H7 (cell line): ENCODE measurements at regions not wholly inside any gene's neighbourhood (a gene's known extent, or its start where the extent isn't known, plus 50 kb on each side); places are given as distances from the start of the nearest gene placed in this dataset.

Experiments used
- DNase-seq: peaks from one replicate; pipeline ENCODE4 v3.0.0; 2012
- H3K27me3 ChIP-seq: 2 replicates; pipeline ENCODE4 v1.6.0; 2011; ENCODE audit warnings: mild to moderate bottlenecking, low read length; ENCODE audit not compliant: control insufficient read depth, insufficient read depth
- H3K36me3 ChIP-seq: replicated peaks from 2 replicates; pipeline ENCODE4 v1.5.1; 2011; ENCODE audit warnings: low read length; ENCODE audit not compliant: control insufficient read depth, insufficient read depth
- H3K4me3 ChIP-seq: 2 replicates; pipeline ENCODE4 v1.5.1; 2011; ENCODE audit warnings: low read depth, mild to moderate bottlenecking, control low read depth, low read length, moderate library complexity; ENCODE audit not compliant: insufficient read depth

DNA sequence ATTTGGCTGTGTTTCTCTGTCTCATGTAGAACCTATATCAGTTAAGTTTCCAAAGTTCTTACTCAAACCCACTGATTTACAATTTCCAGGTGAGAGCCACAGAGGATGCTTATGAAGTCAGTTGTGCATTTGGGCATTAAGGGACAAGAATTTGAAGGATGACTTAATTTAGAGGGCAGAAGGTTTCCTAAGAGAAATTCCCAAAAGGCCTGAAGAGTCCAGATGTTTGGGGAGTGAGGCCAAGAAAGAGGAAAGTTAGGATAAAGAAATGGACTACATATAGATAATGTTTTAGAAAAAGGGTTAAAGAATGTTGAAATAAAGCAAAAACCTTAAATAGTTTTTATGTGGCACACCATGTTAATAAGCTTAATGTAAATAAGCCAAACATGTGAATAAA lies 338.7 kb upstream of the GRM7 start:
- no peaks in the 10 kb centered on the region for H3K36me3 ChIP-seq
- no peak for DNase-seq
- H3K4me3 ChIP-seq = no peak overlapping the region
- no peaks in the 10 kb centered on the region for H3K27me3 ChIP-seq

DNA sequence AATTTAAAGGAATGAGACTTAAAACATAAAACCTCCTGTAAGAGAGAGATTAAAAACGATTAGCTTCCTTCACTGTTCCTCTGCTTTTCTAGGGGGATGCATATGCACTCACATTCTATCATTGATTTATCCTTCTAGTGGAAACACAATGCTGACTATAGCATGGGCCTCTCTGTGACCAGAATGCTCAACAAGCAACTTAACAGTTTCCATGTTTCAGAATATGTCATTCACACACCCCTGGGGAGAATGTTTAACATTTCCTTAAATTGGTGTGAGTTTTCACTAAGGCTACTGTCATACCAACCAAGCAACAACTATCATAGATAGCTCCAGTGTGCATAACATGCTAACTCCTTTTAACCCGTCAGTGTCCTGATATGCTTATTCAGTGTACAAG lies 337.9 kb upstream of the GRM7 start:
- no peaks in the 10 kb centered on the region for H3K27me3 ChIP-seq
- no peak overlapping the region for H3K4me3 ChIP-seq
- no peak for DNase-seq
- H3K36me3 ChIP-seq = no peaks in the 10 kb centered on the region

DNA sequence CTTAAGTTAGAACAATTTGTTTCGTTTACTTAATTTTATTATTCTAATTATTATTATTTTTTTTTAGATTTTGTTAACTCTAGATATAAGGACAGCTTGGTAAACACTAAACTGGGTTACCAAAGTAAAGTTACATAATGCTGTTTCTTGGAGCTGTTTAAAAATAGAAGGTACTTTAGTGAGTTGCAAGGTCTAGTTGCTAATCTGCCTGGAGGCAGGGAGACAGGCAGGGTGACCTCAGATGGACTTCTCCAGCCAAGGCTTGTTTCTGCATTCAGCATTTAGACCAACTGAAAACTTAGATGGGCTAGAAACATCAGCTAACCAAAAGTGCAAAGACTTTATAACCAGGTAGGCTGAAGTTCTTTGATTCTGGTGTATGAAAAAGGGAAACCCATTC lies 336.4 kb upstream of the GRM7 start:
- no peaks in the 10 kb centered on the region for H3K27me3 ChIP-seq
- no peak for DNase-seq
- no peak overlapping the region for H3K4me3 ChIP-seq
- H3K36me3 ChIP-seq = no peaks in the 10 kb centered on the region

DNA sequence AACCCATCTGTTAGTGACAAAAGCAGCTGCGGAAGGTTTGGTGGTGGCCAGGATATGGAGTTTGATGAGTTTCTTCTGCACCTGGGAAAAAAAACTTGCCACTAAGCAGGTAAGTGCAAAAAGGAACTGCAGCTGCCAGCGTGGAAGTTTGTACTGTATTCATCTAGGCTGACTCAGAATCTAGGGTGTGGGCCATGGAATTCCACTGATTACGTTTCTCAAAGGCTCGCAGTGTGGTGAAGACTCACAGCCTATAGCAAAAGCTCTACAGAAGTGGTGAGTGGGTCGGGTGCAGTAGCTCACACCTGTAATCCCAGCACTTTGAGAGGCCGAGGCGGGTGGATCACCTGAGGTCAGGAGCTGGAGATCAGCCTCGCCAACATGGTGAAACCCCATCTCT lies 334.6 kb upstream of the GRM7 start:
- Histone ChIP-seq H3K4me3 (no peak overlapping the region), H3K27me3 (no peaks in the 10 kb centered on the region), H3K36me3 (no peaks in the 10 kb centered on the region)
- DNase-seq = no peak

DNA sequence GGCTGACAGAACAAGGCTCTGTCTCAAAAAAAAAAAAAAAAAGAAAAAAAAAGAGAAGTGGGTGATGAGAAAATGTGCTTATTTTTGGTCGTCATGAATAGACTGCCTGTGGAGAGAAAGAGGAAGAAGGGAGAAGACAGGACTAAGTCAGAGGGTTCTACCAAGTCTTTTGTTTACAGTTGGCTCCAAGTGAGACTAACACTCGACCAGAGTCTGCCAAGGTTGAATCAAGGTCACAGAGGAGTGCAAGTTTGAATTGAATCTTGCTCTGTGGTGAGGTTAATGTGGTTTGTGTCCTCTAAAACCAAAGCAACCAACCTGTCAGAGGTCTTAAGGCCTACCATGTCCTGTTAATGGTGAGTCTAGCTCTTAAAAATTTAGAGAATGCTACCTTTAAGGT lies 334.1 kb upstream of the GRM7 start:
- Histone ChIP-seq H3K4me3 (no peak overlapping the region), H3K27me3 (no peaks in the 10 kb centered on the region), H3K36me3 (no peaks in the 10 kb centered on the region)
- no peak for DNase-seq

DNA sequence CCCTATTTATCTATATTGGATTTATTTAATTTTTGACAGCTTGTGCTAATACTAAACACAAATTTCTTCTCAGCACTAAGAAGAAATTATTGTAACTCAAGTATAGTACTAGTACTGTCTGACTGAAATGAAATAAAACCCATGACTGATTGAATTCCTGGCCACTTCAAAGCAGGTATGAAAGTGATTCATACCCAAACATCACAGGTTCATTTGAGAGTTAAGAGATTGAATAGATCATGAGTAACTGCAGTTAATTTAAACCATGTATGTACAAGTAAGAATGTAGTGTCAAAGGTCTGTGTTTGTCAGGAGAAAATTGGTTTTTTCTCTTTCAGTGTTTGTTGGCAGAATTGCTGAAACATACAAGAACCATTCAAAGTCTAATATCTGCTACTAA lies 332.0 kb upstream of the GRM7 start:
- DNase-seq = no peak
- Histone ChIP-seq H3K4me3 (no peak overlapping the region), H3K36me3 (no peaks in the 10 kb centered on the region), H3K27me3 (no peaks in the 10 kb centered on the region)

DNA sequence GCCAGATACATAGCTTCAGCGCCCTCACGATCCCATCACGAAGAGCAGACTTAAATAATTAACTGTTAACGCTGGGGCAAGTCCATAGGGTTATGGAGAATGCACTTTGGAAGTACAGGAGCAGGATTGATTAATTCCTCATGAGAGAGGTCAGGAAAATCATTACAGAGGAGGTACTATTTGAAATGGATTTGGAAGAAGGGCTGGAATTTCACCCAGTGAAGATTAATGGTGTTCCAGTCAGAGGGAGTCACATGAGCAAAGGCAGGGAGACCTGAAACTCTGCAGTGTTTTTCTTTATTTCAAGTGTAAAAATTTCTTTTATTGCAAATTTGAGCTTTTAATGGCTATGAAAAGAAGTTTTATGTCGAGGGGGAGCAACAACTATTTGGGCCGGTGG lies 329.8 kb upstream of the GRM7 start:
- no peak overlapping the region for H3K4me3 ChIP-seq

DNA sequence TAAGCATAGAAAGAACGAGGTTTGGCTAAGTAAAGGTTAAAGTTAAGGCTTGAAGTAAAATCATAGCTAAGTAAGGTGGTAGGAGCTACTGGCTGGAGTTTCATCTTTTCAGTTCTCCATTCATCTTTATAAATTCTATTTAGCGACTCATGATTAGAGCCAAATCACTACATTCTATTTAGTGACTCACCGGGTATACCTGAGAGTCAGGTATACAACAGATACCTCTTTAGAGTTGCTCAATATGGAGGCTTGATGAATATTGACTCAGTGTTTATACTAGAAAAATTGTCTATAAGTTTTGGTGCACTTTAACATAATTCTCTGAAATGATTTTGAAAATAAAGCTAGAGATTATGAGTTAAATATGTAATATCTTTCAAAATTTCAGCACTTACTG lies 328.8 kb upstream of the GRM7 start:
- DNase-seq = no peak
- Histone ChIP-seq H3K4me3 (no peak overlapping the region), H3K27me3 (no peaks in the 10 kb centered on the region), H3K36me3 (no peaks in the 10 kb centered on the region)

More for the DNA sequence above, 329.8 kb upstream of the GRM7 start:
- no peak for DNase-seq
- no peaks in the 10 kb centered on the region for H3K27me3 ChIP-seq
- H3K36me3 ChIP-seq = no peaks in the 10 kb centered on the region

DNA sequence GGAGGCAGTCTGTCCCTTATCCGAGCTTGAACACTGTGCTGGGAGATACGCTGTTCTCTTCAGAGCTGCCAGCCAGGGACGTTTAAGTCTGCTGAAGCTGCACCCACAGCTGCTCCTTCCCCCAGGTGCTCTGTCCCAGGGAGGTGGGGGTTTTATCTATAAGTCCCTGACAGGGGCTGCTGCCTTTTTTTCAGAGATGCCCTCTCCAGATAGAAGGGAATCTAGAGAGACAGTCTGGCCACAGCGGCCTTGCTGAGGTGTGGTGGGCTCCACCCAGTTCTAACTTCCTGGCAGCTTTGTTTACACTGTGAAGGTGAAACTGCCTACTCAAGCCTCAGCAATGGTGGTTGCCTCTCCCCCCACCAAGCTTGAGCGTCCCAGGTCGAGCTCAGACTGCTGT lies 319.9 kb upstream of the GRM7 start:
- H3K4me3 ChIP-seq = no peak overlapping the region
- no peaks in the 10 kb centered on the region for H3K27me3 ChIP-seq
- H3K36me3 ChIP-seq = no peaks in the 10 kb centered on the region
- DNase-seq = no peak

DNA sequence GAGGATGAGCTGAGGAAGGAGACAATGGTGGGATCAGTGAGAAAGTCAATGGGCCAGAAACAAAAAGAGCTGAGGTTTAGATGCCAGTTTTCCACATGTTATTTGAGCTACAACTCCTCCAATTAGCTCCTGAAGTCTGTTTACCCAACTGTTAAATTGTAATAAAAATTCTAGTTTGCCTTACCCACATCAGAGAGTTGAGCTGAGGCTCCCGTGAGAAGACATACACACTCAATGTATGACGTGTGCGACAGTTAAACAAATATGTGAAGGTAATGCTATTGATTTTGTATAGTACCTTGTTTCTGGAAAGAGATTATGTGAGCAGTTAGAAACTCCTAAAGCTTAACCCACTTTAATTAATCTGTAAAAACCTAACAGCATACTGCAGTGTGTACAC lies 318.1 kb upstream of the GRM7 start:
- Histone ChIP-seq H3K36me3 (no peaks in the 10 kb centered on the region), H3K27me3 (no peaks in the 10 kb centered on the region), H3K4me3 (no peak overlapping the region)
- no peak for DNase-seq

DNA sequence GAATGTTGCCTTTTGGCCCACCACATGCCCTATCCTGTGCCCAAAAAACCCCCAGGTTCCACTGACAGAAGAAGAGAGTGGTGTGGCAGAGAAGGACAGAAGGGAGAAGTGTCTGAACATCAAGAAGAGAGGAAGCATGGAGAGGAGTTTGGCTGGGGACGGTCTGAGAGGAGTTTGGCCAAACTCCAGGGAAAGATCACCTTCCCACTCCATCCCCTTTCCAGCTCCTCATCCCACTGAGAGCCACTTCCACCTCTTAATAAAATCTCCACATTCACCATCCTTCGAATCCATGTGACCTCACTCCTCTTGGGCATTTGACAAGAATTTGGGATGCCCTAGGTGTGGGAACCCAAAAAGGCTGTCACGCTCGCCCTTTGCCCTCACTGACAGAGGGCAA lies 311.6 kb upstream of the GRM7 start:
- no peaks in the 10 kb centered on the region; the same call in 1 of the 2 replicates for H3K36me3 ChIP-seq
- no peaks in the 10 kb centered on the region for H3K27me3 ChIP-seq
- no peak overlapping the region for H3K4me3 ChIP-seq
- DNase-seq = no peak

DNA sequence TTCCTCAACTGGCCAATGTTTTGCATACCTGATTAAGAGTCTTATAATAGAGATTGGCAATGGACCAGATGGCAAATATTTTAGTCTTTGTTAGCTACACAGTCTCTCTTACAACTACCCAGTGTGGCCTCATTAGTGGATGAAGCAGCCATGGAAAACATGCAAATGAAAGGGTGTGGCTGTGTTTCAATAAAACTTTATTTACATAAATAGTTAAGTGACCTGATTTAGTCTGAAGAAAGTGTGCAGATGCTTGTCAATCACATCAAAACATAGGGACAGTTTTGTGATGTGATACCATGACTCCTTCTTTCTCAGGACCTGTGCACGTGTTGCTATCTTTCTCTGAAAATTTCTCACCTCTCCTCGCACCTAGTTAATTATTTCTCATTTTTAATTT lies 309.8 kb upstream of the GRM7 start:
- no peaks in the 10 kb centered on the region; the same call in 1 of the 2 replicates for H3K36me3 ChIP-seq
- H3K27me3 ChIP-seq = no peaks in the 10 kb centered on the region
- H3K4me3 ChIP-seq = no peak overlapping the region
- DNase-seq = no peak

DNA sequence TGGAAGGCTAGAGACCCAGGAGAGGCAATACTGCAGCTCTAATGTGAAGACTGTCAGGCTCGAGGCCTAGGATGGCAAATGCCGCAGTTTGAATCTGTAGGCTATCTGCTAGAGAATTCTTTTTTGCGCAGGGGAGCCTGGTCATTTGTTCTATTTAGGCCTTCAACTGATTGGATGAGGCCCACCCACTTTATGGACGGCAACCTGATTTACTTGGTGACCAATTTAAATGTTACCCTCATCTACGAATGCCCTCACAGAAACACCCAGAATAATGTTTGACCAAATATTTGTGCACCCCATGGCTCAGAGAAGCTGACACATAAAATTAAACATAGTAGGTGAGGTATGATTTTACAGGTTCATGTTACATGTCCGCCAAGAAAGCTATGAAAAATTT lies 300.7 kb upstream of the GRM7 start:
- H3K4me3 ChIP-seq = no peak overlapping the region
- H3K36me3 ChIP-seq = no peaks in the 10 kb centered on the region
- no peaks in the 10 kb centered on the region for H3K27me3 ChIP-seq
- no peak for DNase-seq

DNA sequence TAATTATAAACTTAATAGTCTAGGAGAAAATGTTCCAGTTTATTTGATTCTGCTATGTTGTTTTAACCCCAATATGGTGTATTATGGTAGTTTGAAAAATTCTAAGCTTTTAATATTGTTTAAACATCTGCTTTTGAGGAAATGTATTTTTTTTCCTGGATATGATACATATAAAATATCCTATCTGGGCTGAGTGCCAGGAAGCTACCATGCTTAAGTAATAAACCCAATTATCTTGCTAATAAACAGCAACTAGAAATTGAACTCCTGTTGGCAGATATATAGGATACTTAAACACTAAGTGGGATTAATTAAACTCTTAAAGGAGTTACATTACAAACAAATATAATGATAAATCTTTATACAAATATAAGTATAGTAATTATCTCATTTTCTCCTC lies 293.7 kb upstream of the GRM7 start:
- no peaks in the 10 kb centered on the region for H3K27me3 ChIP-seq
- H3K36me3 ChIP-seq = no peaks in the 10 kb centered on the region
- H3K4me3 ChIP-seq = no peak overlapping the region
- DNase-seq = no peak

DNA sequence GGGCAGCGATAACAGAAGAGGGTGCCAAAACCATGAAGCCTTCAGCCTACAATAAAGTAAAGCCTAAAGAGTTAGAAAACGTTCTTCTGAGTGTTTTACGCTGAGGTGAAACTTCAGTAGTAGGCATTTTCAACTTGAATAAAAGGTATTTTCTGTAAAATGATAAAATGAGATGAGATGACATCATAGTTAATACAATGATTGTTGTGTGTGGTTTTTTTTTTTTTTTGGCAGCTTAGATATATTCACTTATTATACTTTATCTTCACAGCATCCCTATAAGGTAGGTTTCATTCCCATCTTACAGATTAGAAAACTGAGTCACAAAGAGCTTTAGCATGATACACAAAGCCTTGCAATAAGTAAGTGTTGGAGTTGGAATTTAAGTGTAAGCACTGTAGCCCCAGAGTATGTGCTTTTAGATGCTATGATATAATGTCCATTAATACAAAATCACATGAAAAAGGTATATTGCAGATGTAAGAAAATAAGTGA lies 291.9 kb upstream of the GRM7 start:
- Histone ChIP-seq H3K36me3 (no peaks in the 10 kb centered on the region), H3K27me3 (no peaks in the 10 kb centered on the region), H3K4me3 (no peak overlapping the region)
- DNase-seq = no peak

DNA sequence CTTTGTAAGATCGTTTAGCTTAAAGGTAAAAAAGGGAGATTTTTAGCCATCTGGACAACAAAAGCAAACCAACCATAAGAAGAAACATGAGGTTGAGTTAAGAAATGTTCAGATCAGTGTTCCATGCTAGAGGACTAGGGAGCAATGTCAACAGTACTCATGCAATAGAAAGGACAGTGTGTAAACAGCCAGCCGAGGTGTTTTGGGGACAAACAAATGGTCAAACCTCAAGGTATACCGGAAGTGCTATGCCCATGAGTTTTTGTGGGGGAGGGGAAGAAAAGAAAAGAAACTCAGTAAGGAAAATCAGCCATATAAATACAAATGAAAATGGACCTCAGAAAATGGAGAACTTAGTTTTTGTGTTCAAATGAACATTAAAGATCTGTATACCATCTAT lies 289.5 kb upstream of the GRM7 start:
- DNase-seq = no peak
- Histone ChIP-seq H3K27me3 (no peaks in the 10 kb centered on the region), H3K4me3 (no peak overlapping the region), H3K36me3 (no peaks in the 10 kb centered on the region)
